Keratinocyte (primary cell): ENCODE measurements at regions not wholly inside any gene's neighbourhood (a gene's known extent, or its start where the extent isn't known, plus 50 kb on each side); places are given as distances from the start of the nearest gene placed in this dataset.

Experiments used
- DNase-seq: peaks from one replicate; pipeline ENCODE4 v3.0.0-alpha.2; 2011; ENCODE audit warnings: low read depth, missing footprints, low spot score
- FAIRE-seq: peaks from 2 replicates; lab custom pipeline; 2011; peaks lifted over from hg19 to GRCh38; lab: Jason Lieb, UNC
- H2AFZ ChIP-seq: 2 replicates; pipeline ENCODE4 v1.6.0; 2012; ENCODE audit warnings: low read length, control low read depth, inconsistent platforms; ENCODE audit not compliant: control insufficient read depth
- H3K27ac ChIP-seq: 2 replicates; pipeline ENCODE4 v1.5.1; 2011; ENCODE audit warnings: low read length; ENCODE audit not compliant: control insufficient read depth, insufficient read depth
- H3K27me3 ChIP-seq: 3 replicates; pipeline ENCODE4 v1.6.0; 2011; ENCODE audit warnings: low read length; ENCODE audit not compliant: control insufficient read depth, insufficient read depth; ENCODE audit errors: extremely low read depth
- H3K36me3 ChIP-seq, 2 experiments: 2 replicates in 1 of 2; 3 replicates in 1 of 2; pipeline ENCODE4 v1.5.1; 2011; ENCODE audit warnings: low read length in 2 of 2, mild to moderate bottlenecking in 1 of 2; ENCODE audit not compliant: control insufficient read depth in 2 of 2, insufficient read depth in 2 of 2; ENCODE audit errors: extremely low read depth in 1 of 2
- H3K4me1 ChIP-seq: 3 replicates; pipeline ENCODE4 v1.5.1; 2011; ENCODE audit warnings: low read length; ENCODE audit not compliant: control insufficient read depth, insufficient read depth; ENCODE audit errors: extremely low read depth
- H3K4me2 ChIP-seq: 3 replicates; pipeline ENCODE4 v1.6.0; 2011; ENCODE audit warnings: low read depth, low read length; ENCODE audit not compliant: control insufficient read depth, insufficient read depth; ENCODE audit errors: extremely low read depth
- H3K4me3 ChIP-seq, 3 experiments: fragments of 200-600 bp in 1 of 3; sonication (generic) in 1 of 3; 2 replicates in 2 of 3; 3 replicates in 1 of 3; pipeline ENCODE4 v1.5.1; 2011 to 2016; ENCODE audit warnings: low read length in 3 of 3, mild to moderate bottlenecking in 3 of 3, control low read depth in 2 of 3, inconsistent platforms in 1 of 3, low read depth in 1 of 3, mixed read lengths in 1 of 3, mixed run types in 1 of 3, moderate library complexity in 1 of 3; ENCODE audit not compliant: control insufficient read depth in 2 of 3, insufficient read depth in 2 of 3; ENCODE audit errors: extremely low read depth in 1 of 3
- H3K79me2 ChIP-seq: 2 replicates; pipeline ENCODE4 v1.6.0; 2012; ENCODE audit warnings: low read length; ENCODE audit not compliant: control insufficient read depth, insufficient read depth
- H3K9ac ChIP-seq: 3 replicates; pipeline ENCODE4 v1.6.0; 2011; ENCODE audit warnings: low read length; ENCODE audit not compliant: control insufficient read depth, insufficient read depth; ENCODE audit errors: extremely low read depth
- H3K9me1 ChIP-seq: 3 replicates; pipeline ENCODE4 v1.6.0; 2011; ENCODE audit warnings: low read length; ENCODE audit not compliant: control insufficient read depth, insufficient read depth; ENCODE audit errors: extremely low read depth
- H3K9me3 ChIP-seq: 2 replicates; pipeline ENCODE4 v1.5.1; 2012; ENCODE audit warnings: low read depth, low read length; ENCODE audit not compliant: control insufficient read depth
- H4K20me1 ChIP-seq: 3 replicates; pipeline ENCODE4 v1.6.0; 2011; ENCODE audit warnings: low read length; ENCODE audit not compliant: control insufficient read depth, insufficient read depth; ENCODE audit errors: extremely low read depth
- EZH2 ChIP-seq: IDR thresholded peaks from one replicate; pipeline ENCODE4 v1.6.1; 2012; ENCODE audit warnings: inconsistent platforms, mild to moderate bottlenecking, low read length, moderate library complexity
- dilution Hi-C: fragments of 300-500 bp; cut with MboI; formaldehyde crosslinking; loops from one replicate; pipeline ENCODE4 v1.7.0; 2020; ENCODE audit warnings: low sequenced_read_pairs; ENCODE audit not compliant: extremely low pct_ligation_motif_present
- TF ChIP-seq, protein P1 (sequence below), 3 experiments: IDR thresholded peaks in 1 of 3; conservative IDR thresholded peaks in 1 of 3; optimal IDR thresholded peaks in 1 of 3; 2 replicates in 2 of 3; 3 replicates in 1 of 3; pipeline versions ENCODE3 to v1.5.1; 2011; ENCODE audit warnings: low read length in 3 of 3, mild to moderate bottlenecking in 3 of 3, moderate library complexity in 2 of 3, control low read depth in 1 of 3, inconsistent platforms in 1 of 3; ENCODE audit not compliant: insufficient read depth in 2 of 3; ENCODE audit errors: extremely low read depth in 1 of 3

DNA sequence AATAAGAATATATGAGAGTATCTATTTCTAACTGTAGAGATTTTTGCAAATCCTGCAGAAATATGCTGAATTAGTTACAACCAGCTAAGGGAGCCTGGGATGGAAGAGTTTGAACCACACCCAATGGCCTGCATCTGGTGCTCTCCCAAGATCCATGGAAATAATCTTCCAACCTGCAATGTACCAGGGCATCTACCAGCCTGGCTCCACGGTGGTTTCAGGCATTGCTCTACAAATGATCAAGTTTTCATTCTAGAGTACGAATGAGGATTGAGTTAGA, 61.4 kb upstream of the IL1R1 start:
- no peak for FAIRE-seq
- H3K9ac ChIP-seq = no peak overlapping the region
- dilution Hi-C loops = no loop called here
- H3K27me3 ChIP-seq = no peaks in the 10 kb centered on the region
- no peaks in the 10 kb centered on the region for H3K79me2 ChIP-seq
- TF ChIP-seq, protein P1, sequence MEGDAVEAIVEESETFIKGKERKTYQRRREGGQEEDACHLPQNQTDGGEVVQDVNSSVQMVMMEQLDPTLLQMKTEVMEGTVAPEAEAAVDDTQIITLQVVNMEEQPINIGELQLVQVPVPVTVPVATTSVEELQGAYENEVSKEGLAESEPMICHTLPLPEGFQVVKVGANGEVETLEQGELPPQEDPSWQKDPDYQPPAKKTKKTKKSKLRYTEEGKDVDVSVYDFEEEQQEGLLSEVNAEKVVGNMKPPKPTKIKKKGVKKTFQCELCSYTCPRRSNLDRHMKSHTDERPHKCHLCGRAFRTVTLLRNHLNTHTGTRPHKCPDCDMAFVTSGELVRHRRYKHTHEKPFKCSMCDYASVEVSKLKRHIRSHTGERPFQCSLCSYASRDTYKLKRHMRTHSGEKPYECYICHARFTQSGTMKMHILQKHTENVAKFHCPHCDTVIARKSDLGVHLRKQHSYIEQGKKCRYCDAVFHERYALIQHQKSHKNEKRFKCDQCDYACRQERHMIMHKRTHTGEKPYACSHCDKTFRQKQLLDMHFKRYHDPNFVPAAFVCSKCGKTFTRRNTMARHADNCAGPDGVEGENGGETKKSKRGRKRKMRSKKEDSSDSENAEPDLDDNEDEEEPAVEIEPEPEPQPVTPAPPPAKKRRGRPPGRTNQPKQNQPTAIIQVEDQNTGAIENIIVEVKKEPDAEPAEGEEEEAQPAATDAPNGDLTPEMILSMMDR (optimal IDR thresholded peaks at IDR 0.05 in 1 of 3, IDR thresholded peaks at IDR 0.05 in 1 of 3, conservative IDR thresholded peaks at IDR 0.05 in 1 of 3; ENCODE audit: extremely low read depth in 1 of 3, insufficient read depth in 2 of 3, low read length in 3 of 3) = no peak
- TF ChIP-seq EZH2 = no peak
- no peak overlapping the region for H2AFZ ChIP-seq
- H3K27ac ChIP-seq = no peak overlapping the region
- H3K9me3 ChIP-seq = no peaks in the 10 kb centered on the region
- no peak for DNase-seq
- no peaks in the 10 kb centered on the region for H4K20me1 ChIP-seq
- H3K4me3 ChIP-seq = no peak overlapping the region
- no peaks in the 10 kb centered on the region for H3K9me1 ChIP-seq
- H3K36me3 ChIP-seq = no peaks in the 10 kb centered on the region
- peaks cover 10% of the 10 kb centered on the region for H3K4me1 ChIP-seq
- H3K4me2 ChIP-seq = no peak overlapping the region

DNA sequence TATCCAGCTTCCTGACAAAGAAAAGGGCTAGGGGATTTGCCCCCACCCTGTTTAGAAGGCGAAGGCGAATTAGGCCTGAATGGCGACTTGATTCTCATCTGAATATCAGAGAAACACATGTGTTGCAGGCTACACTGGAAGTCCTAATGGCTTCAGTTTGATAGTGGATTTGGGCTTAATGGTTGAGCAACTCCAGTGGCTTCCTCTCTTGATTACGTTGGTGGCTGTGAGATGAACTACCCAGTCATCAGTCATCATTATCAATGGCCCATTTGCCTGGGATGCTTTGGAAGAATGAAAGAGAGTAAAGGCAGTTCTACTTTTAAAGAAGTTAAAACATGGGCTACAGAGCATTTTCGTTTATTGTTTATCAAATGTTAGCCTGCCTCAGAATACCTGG, 60.9 kb upstream of the IL1R1 start:
- Histone ChIP-seq H3K9ac (no peak overlapping the region), H3K4me3 (no peak overlapping the region), H4K20me1 (no peaks in the 10 kb centered on the region), H3K27ac (no peak overlapping the region), H3K4me1 (peaks cover 10% of the 10 kb centered on the region), H3K79me2 (no peaks in the 10 kb centered on the region), H3K9me3 (no peaks in the 10 kb centered on the region), H3K27me3 (no peaks in the 10 kb centered on the region), H3K9me1 (no peaks in the 10 kb centered on the region), H2AFZ (no peak overlapping the region), H3K4me2 (no peak overlapping the region), H3K36me3 (no peaks in the 10 kb centered on the region)
- DNase-seq = no peak
- FAIRE-seq = no peak
- TF ChIP-seq, protein P1 (optimal IDR thresholded peaks at IDR 0.05 in 1 of 3, IDR thresholded peaks at IDR 0.05 in 1 of 3, conservative IDR thresholded peaks at IDR 0.05 in 1 of 3; ENCODE audit: extremely low read depth in 1 of 3, insufficient read depth in 2 of 3, low read length in 3 of 3) = no peak
- dilution Hi-C loops = no loop called here
